Left lung (tissue), 4 donors: ENCODE measurements at regions not wholly inside any gene's neighbourhood (a gene's known extent, or its start where the extent isn't known, plus 50 kb on each side); places are given as distances from the start of the nearest gene placed in this dataset.
"Not testable (repeated sequence)": the region's sequence is repeated elsewhere in the genome, so short reads cannot be mapped to it uniquely, and the experiment has no call there.

Experiments
- ATAC-seq: fragments of 200-7000 bp; cut with Tn5 transposase; one replicate; pipeline ENCODE4 v1.9.1; 2020; ENCODE audit warnings: moderate library complexity
- DNase-seq, 4 donors: peaks; one replicate each; pipeline ENCODE4 v3.0.0-alpha.2; 2013 to 2020
- H3K27ac ChIP-seq, 2 donors: fragments of 200-600 bp; sonication (generic) in 1 of 2; one replicate each; pipeline versions ENCODE4 v1.5.0 to v1.8.0; 2020 to 2021
- H3K27me3 ChIP-seq, 2 donors: fragments of 200-600 bp; sonication (generic) in 1 of 2; one replicate each; pipeline versions ENCODE4 v1.5.0 to v1.8.0; 2020 to 2021
- H3K36me3 ChIP-seq, 2 donors: fragments of 200-600 bp; sonication (generic) in 1 of 2; one replicate each; pipeline versions ENCODE4 v1.5.0 to v1.8.0; 2020 to 2021
- H3K4me1 ChIP-seq, 2 donors: fragments of 200-600 bp; one replicate each; pipeline ENCODE4 v1.8.0; 2021
- H3K4me3 ChIP-seq, 2 donors: fragments of 200-600 bp; sonication (generic) in 1 of 2; one replicate each; pipeline versions ENCODE4 v1.5.0 to v1.8.0; 2020 to 2021; ENCODE audit warnings: mild to moderate bottlenecking in 1 of 2
- H3K9me3 ChIP-seq, 2 donors: fragments of 200-600 bp; sonication (generic) in 1 of 2; one replicate each; pipeline versions ENCODE4 v1.5.0 to v1.8.0; 2020 to 2021
- CTCF ChIP-seq, 2 donors: fragments of 200-600 bp; sonication (generic) in 1 of 2; IDR thresholded peaks; one replicate each; pipeline versions ENCODE4 v1.5.0 to v1.8.0; 2021; ENCODE audit warnings: antibody characterized with exemption in 2 of 2
- intact Hi-C, 2 donors: fragments of 100-400 bp; cut with DNase I; formaldehyde crosslinking; loops; one replicate each; pipeline versions ENCODE4 v1.11.2 to v1.14.2; 2022
- donor health status: DM: no; HTN: yes; CAD: no.
- donor health status: DM: no; HTN: no; CAD: no.

- intact Hi-C loops, result no loop called here
- peak in 2 of 4 donors; percentile 61 to 85 for DNase-seq
- Histone ChIP-seq H3K27me3 (no peaks in the 10 kb centered on the region), H3K4me1 (peaks cover 0 to 16% of the 10 kb centered on the region in 2 donors), H3K4me3 (no peak overlapping the region), H3K9me3 (peaks cover 0 to 9% of the 10 kb centered on the region in 2 donors), H3K27ac (peak overlapping the region in 1 of 2 donors; percentile 25), H3K36me3 (no peaks in the 10 kb centered on the region)
- TF ChIP-seq CTCF (IDR thresholded peaks at IDR 0.05), result no peak
- ATAC-seq, result peak; percentile 62
Observed at GRCh38 chr12:124646385-124647230, 79.2 kb upstream of the NCOR2 start.

DNA sequence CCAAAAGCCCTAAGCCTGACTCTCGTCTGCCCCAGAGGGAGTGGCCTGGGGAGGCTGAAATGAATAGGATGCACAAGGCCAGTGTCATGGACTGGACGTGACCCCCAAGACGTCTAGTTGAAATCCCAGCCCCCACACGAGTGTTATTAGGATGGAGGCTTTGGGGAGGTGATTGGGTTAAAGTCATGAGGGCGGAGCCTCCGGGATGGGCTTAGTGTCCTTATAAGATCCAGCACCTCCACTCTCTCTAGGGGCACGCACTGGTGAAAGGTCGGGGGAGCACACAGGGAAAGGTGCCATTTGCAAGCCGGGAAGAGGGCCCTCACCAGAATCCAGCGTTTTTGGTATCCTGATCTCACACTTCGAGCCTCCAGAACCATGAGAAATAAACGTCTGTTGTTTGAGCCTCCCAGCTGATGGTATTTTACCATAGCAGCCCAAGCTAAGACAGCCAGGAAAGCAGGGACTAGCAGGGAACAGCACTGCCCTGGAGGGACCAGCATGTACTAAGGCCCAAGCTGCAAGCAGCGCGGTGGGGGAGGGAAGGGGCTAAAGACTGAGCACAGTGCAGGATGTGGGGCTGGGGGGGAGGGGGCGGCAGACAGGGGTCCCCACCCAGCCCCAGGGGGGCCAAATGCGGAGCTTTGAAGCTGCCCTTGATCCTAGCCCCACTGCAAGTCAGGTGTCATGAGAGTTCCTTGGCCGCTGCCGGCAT lies 78.3 kb upstream of the NCOR2 start:
- Histone ChIP-seq H3K27ac (no peak overlapping the region), H3K36me3 (no peaks in the 10 kb centered on the region), H3K4me1 (peaks cover 0 to 18% of the 10 kb centered on the region in 2 donors), H3K4me3 (no peak overlapping the region), H3K27me3 (no peaks in the 10 kb centered on the region), H3K9me3 (peaks cover 0 to 9% of the 10 kb centered on the region in 2 donors)
- no peak for ATAC-seq
- intact Hi-C loops, result no loop called here
- TF ChIP-seq CTCF (IDR thresholded peaks at IDR 0.05), result no peak
- DNase-seq, result no peak

- H3K27ac ChIP-seq, intact Hi-C loops, H3K4me3 ChIP-seq, H3K36me3 ChIP-seq, ATAC-seq, H3K27me3 ChIP-seq, DNase-seq, H3K9me3 ChIP-seq: not testable (repeated sequence)
- peaks cover 0 to 36% of the 10 kb centered on the region in 2 donors for H3K4me1 ChIP-seq
Observed at GRCh38 chr12:124643768-124644167, 76.4 kb upstream of the NCOR2 start.

DNA sequence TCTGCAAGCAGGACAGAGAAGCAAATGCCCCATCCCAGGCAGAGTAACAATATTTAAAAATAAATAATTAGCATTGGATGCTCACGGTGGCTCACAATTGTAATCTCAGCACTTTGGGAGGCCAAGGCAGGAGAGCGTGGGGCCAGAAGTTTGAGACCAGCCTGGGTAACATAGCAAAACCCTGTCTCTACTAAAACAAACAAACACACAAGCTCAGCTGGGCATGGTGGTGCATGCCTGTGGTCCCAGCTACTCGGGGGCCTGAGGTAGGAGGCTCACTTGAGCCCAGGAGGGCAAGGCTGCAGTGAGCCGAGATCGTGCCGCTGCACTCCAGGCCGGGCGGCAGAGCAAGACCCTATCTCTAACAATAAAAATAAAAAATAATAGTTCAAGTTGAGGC lies 74.7 kb upstream of the NCOR2 start:
- no peaks in the 10 kb centered on the region for H3K9me3 ChIP-seq
- ATAC-seq, result no peak
- H3K27ac ChIP-seq, result no peak overlapping the region
- no peaks in the 10 kb centered on the region for H3K36me3 ChIP-seq
- H3K4me1 ChIP-seq, result peaks cover 0 to 40% of the 10 kb centered on the region in 2 donors
- no peak overlapping the region for H3K4me3 ChIP-seq
- H3K27me3 ChIP-seq, result no peaks in the 10 kb centered on the region
- TF ChIP-seq CTCF (IDR thresholded peaks at IDR 0.05), result no peak
- intact Hi-C loops, result no loop called here
- no peak for DNase-seq

- no peak for TF ChIP-seq CTCF (IDR thresholded peaks at IDR 0.05)
- Histone ChIP-seq H3K27ac (no peak overlapping the region), H3K27me3 (no peaks in the 10 kb centered on the region), H3K4me1 (peaks cover 0 to 40% of the 10 kb centered on the region in 2 donors), H3K9me3 (no peaks in the 10 kb centered on the region), H3K36me3 (no peaks in the 10 kb centered on the region), H3K4me3 (no peak overlapping the region)
- intact Hi-C loops, result no loop called here
- DNase-seq (no peak), ATAC-seq (no peak)
Observed at GRCh38 chr12:124641591-124641990, 74.2 kb upstream of the NCOR2 start.
